NOMO-1 treated with DMSO at 0.1 percent for 48 hours (cell line): ENCODE measurements at regions not wholly inside any gene's neighbourhood (a gene's known extent, or its start where the extent isn't known, plus 50 kb on each side); places are given as distances from the start of the nearest gene placed in this dataset.
"Not testable (repeated sequence)": the region's sequence is repeated elsewhere in the genome, so short reads cannot be mapped to it uniquely, and the experiment has no call there.

Experiments used
- DNase-seq: peaks from one replicate; lab custom pipeline; 2025; ENCODE audit not compliant: unreplicated experiment; lab: John Stamatoyannopoulos, UW

DNA sequence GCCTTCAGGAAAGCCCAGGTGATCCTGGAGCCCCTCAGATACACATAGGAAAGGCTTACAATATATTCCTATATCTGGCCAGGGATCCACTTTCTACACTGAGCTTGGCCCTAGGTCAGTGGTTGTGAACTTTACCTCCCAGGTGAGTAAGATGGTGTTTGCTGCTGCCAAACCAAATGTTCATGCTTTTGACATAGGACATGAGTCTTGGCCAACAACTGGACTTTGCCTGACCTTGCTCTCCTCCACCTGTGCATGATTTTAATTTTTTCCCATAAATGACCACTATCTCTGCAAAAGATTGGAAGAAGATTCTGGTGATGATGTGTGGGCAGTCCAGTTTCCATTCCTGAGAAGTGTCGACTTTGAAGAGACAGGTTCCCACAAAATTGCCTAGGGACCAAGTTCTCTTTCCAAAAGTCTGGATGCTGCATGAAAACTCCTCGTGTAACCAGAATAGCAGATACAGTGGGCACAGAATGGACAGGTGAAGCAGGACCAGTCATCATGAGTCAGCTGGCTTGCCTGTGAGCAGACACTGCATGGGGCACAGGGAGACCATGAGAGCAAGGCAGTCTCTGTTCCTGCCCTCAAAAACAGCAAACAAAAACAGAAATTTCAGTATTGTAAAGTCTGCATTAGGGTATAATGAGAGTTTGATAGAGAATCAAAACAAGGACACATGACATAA, 226.4 kb upstream of the MON1B start:
- DNase-seq, result no peak

DNA sequence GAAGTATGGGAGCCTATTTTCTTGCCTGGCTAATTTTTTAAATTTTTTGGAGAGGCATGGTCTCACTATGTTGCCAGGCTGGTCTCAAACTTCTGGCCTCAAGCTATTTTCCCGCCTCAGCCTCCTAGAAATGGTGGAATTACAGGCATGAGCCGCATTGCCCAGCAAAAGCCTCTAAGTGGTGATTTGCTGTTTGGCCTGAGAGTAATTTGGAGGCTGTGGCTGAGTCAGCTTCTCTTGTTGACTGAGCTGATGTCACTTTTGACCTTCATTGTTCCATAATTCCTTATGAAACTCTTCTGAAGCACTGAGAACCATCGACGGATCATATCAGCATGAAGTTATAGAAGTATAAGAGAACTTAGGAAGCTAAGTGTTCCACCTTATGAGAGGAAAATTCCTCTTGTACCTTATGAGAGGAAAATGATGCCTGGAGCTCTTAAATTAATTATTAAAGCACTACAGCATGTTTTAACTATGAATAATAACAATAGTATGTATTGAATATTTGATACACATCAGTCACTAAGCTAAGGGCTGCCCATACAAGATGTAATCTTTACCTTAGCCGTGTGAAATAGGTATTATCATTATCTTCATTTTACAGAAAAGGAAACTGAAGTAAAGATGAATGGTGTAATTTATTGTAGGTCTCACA, 220.8 kb upstream of the MON1B start:
- DNase-seq, result no peak

DNA sequence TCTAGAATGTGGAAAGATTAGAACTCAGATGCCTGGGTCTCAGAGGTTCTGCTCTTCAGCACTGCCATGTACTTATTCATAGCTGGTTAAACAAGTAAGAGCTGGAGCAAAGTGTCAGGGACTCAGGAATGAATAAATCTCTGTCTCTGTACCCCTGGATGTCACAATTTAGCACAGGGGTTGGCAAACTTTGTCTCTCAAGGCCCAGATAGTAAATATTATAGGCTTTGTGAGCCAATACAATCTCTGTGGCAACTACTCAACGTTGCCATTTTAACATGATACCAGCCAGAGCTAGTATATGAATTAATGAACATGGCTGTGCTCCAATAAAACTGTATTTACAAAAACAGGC, 220.3 kb upstream of the MON1B start:
- no peak for DNase-seq

DNA sequence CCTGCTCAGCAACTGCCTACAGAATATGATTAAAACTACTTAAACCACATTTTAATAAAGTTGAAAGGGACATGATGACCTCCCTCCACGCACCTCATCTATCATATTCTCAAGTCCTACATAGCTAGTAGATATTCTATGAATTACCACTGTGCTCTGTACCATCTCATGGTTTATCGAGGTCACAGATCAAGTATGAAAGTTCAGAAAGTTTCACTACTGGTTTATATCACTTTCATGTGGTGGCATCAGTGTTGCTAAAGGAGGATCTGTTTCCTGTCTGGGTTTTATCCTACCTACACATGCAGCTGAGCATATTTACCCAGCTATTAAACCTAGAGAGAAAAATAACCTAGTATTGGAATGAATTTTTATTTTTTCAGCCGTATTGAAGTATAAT, 214.9 kb upstream of the MON1B start:
- DNase-seq, result no peak

DNA sequence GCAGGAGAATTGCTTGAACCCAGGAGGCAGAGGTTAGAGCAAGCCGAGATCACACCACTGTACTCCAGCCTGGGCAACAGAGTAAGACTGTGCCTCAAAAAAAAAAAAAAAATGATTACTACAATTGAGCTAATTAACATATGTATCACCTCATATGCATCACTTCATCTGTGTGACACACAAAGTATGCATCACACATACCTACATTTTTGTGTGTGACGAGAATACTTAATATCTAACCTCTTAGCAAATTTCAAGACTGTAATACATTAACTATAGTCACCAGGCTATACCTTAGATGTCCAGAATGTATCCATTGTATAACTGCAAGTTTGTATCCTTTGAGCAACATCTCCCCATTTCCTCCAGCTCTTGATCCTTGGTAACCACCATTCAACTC, 214.2 kb upstream of the MON1B start:
- no peak for DNase-seq

DNA sequence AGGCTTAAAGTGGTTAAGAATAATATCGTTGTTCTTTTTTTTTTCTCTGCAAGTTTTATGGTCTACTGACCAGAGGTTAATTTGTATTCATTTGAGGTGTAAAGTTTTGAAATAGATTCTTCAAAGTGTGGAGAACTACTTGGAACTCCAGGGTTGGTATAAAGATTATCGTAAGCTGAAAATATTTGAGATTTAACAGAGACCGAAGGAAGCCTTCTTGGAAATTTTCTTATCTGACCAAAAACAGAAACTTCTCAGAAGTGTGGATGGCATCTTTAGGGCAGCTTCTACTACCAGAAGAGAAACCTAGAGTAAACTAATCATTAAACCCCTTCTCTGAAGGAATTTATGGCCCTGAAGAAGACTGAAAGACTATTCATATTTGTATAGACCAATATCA, 206.8 kb upstream of the MON1B start:
- no peak for DNase-seq

DNA sequence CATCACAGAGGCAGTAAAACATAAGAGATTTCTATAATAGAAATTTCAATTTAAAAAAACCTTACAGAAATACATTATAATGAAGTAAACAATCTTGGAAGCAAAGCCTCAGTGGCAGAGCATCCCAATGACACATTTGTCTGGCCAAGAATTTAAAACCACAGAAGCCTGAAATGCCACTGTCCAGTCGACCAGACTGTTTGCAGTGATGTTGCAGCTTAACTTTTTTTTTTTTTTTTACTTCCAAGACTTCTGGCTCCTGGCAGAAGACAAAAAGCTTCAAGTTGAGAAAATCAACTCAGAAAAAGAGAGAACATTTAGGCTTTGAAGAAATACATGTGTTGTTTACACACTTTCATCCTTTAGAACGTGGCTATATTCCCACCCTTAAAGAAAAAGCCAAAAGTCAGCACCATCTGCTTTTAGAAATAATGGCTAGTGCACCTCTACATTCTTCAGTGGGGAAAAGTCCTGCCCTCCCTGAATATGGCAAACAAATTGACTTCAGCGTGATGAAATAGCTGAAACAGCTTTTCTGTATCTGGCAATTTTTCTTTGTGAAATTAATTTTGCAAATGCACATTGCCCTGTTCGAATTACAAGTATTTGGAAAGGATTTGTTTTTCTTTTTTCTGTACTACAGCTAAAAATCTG, 205.5 kb upstream of the MON1B start:
- DNase-seq, result no peak

DNA sequence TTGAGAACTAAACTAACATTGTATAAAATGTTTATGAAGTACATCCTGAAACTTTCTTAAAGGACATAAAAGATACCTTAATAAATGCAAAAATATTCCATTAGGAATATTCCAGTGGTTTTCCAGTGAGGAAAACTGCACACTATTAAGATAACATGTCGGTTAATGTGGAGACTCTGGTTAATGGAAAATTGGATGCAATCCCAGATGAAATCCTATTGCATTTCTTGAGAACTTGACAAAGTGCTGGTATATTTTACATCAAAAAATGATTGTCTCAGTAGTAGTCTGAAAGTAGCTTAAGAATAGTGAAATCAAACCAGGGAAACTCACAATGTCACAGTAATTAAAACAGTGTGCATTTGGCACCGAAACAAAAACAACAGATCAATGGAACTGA, 202.5 kb upstream of the MON1B start:
- no peak for DNase-seq

DNA sequence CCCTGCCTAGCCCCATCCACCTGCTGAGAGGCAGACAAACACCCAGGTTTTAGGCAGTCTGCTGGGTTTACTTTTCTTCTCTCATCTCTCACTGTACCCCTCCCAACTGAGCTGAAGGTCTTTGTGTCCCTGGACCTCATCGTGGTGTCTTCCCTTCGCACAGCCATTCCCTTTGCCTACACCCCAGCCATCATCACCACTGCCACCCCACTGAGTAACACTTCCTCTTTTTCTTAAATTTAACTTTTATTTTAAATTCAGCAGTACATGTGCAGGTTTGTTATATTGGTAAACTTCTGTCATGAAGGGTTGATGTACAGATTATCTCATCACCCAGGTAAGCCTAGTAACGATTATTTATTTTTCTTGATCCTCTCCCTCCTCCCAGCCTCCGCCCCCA, 188.3 kb upstream of the MON1B start:
- DNase-seq, result no peak

DNA sequence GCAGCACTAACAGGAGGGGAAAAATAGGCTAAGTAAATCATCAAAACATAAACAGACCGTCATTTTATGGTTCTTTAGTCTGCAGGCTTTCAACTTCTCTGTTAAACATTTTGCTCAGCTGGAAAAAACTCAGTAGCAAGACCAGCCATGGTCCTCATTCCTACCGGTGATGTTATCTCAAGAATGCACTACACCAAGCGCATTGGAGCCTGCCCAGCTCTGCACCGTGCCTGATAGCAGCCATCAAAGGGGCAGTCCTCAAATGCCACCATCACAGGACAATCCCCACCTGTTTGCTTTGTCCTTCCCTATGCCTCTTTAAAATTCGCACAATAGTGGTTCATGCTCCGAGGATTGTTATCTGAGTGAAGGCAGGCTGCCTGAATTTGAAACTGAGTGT, 181.5 kb upstream of the MON1B start:
- no peak for DNase-seq

DNA sequence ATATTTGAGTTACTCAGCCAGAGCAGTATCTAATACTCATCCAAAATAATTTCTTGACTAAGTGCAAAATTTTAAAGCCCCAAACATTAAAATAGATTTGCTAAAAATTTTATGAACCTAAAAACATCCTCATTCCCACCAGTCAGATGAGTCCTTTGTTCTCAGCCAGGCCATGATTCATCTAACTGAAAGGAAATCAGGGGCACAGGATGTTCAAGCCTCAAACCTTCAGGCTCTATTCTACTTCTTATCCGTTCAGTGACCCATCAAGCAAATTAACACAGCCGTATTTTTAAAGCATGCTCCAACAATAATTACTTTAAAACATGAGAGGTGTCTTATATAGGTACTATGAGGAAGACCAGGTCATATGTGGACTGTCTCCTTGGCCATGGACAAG, 176.5 kb upstream of the MON1B start:
- DNase-seq, result no peak

DNA sequence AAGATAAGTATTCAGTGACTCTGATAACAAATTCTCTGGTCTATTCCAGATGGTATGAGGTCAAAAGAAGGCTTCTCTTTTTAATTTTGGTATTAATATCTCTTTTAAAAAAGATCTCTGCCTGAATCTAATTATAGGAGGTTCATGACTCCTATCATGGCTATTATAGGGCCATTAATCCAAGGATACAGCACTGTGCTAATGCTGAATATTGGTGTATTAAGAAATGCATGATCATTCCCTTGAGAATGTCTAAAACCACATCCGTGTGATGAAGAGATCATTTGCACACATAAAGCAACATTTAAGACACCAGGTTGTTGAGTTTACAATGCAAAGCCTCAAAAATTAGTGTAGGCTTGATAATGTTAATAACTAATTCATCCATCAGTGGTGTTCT, 160.4 kb upstream of the MON1B start:
- no peak for DNase-seq

DNA sequence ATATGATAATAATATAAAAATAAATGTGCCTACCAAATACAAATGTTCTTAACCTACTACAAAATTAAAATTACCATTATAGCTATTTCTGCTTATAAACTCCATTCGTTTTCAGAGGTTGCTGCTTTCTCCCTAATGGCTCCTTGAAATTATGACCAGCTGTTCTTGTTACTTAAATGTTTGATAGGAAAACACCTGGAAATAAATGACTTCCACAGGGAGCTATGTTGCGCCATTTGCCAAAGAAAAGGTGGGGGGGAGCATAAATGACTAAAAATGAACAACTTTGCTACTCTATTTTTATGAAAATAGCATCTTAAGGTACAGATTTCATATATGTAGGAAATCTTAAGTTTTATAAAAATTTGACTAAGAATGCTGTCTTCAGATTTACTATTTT, 157.5 kb upstream of the MON1B start:
- no peak for DNase-seq

DNA sequence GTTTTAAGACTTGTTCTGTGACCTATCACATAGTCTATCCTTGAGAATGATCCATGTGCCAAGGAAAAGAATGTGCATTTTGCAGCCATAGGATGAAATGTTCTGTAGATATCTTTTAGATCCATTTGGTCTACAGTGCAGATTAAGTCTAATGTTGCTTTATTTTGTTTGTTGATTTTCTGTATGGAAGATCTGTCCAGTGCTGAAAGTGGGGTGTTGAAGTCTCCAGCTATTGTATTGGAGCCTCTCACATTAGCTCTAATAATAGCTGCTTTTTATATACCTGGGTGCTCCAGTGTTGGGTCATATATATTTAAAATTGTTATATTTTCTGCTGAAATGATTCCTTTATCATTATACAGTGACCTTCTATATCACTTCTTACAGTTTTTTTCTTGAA, 155.6 kb upstream of the MON1B start:
- DNase-seq, result no peak

DNA sequence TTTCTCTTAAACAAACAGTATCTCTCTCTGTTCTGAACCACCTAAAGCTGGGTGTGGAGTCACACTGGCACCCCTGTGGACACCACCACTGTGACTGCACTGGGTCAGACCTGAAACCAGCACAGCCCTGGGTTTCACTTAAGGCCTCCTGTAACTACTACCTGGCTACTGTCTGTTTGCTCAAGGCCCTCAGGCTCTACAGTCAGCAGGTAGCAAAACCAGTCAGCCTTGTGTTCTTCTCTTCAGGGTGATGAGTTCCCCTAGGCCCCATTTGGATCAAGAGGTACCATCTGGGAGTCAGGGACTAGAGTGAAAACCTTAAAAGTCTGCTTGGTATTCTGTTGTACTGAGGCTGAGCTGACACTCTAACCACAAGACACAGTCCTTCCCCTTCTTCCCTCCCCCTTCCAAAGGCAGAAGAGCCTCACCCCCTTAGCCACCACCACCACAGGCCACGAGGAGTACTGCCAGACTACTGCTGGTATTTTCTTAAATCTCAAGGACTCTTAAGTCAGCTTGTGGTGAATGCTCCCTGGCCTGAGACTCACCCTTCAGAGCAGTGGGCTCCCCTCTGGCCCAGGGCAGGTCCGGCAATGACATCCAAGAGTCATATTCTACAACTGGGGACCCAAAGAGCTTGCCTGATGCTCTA, 153.2 kb upstream of the MON1B start:
- DNase-seq, result peak; percentile 22

DNA sequence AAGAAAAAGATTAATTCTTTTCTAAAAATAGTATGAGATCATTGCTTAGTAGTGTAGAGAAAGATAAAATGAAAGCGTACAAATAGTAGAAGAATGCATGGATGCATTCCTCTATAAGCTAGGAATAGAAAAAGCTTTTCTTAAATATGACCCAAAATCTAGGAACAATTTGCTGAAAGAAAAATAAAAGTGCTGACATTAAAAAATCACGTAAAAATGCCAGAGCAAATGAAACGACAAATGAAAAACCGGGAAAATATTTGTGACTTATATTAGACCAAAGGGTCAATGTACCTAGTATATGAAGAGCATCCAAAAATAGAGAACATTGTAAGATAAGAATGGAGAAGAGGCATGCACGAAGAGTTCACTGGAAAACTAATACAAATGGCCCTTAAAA, 149.5 kb upstream of the MON1B start:
- no peak for DNase-seq

DNA sequence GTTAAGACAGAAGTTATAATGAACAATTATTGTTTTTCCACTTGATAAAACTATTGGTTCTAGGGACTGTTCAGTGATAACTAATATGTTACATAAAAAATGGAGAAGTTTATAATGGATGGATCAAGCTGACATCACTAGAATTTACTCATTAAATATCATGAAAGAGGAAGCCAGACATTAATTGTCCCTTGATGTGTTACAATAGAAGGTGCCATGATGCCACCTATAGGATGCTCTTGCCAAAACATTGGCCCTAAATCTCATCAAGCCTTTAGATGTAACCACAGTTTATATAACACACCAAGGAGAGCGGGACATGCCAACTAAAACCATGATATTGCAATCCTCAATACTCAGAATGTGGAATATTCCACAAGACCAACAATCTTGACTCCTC, 147.9 kb upstream of the MON1B start:
- DNase-seq, result peak; percentile 42

DNA sequence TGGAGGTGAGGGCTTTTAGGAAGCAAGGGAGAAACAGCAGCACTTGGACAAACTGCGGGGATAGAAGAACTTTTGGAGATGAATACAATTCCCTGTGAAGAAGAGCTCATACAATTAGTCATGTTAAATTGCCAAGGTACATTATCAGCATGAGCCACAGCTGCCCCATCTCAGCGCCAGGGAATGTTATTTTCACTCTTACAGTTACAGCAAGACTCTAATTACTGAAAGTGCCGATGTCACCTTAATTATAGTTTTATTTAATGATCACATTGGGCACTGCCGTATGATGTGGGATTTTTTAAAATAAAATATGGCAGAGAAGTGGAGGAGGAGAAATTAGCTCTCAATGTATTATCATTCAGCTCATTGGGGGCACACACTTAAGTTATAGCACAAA, 144.8 kb upstream of the MON1B start:
- DNase-seq, result no peak

DNA sequence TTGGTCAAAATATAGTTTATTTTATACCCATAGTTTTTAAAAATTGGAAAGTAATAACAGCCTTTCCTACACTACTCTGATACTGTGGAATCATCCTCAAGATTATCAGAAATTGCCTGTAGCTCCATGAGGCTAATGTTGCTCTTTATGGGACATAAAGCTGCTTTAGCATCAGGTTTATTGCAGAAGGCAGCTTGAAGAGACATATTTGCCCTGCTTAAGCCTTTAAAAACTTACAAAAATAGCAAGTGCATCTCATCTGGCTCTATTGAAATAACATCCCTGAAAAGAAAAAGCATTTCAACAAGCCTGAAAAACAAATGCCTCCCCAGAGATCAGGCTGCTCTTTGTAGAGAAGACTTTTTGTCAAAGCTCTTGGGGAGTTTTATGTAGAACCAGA, 142.9 kb upstream of the MON1B start:
- DNase-seq, result no peak

DNA sequence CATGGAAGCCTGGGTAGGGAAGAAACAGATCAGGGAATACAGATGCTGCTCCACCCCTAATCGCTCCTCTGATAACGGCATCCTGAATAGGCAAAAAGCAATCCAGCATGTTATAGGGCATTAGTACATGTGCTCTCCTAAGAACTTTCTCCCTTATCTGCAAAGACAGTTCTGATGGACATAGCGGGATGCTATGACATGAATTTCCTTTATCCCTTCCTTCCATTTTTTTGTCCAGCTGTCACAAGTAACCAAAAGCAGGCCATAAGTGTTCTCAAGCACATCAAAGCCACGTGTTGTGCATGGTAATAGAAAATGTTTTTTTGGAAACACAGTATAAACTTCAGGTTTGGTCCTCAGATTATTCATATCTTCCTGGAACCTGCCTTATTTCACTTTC, 141.4 kb upstream of the MON1B start:
- no peak for DNase-seq

DNA sequence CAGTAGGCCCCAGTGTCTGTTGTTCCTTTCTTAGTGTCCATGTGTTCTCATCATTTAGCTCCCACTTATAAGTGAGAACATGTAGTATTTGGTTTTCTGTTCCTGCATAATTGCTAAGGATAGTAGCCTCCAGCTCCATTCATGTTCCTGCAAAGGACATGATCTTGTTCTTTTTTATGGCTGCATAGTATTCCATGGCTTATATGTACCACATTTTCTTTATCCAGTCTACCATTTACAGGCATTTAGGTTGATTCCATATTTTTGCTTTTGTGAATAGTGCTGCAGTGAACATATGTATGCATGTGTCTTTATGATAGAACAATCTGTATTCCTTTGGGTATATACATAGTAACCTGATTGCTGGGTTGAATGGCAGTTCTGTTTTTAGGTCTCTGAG, 134.4 kb upstream of the MON1B start:
- not testable (repeated sequence) for DNase-seq

DNA sequence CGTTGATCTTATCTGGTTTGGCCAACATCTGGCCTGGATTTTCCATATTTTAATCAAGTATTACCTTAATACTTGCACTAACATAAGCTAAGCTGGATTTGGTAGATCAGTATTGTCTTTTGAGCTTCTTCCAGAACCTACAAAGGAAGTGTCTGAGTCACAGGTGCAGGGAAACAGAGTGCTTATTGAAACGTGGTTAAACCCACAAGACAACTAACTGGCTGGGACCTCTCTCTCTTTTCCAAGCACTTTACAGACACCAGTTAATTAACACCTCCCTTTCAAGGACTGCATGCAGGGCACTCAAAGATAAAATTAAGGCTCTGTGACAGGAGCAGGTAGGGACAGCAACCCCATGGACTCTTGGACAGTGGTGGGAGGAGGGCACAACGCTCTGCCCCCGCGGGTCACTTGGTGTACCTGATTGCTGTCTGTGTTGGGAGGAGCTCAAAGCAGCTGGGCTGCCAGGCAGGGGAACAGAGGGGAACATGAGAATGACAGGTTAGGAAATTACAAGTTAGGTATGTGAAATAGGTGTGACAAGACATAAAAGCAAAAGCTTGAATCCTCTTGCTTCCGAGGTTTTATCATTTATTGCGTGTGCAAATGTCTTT, 133.7 kb upstream of the MON1B start:
- DNase-seq, result no peak
